ENCODE measurements at regions not wholly inside any gene's neighbourhood (a gene's known extent, or its start where the extent isn't known, plus 50 kb on each side); places are given as distances from the start of the nearest gene placed in this dataset.
"Not testable (repeated sequence)": the region's sequence is repeated elsewhere in the genome, so short reads cannot be mapped to it uniquely, and the experiment has no call there.

- DNase-seq, result no peak
Measured at GRCh38 chr12:40431169-40431568, 206.4 kb downstream of the LRRK2 start.

- no peak for DNase-seq
Measured at GRCh38 chr12:40435251-40435650, 210.5 kb downstream of the LRRK2 start.

- DNase-seq, result no peak
Measured at GRCh38 chr12:40435951-40436350, 211.2 kb downstream of the LRRK2 start.

GRCh38 chr12:40436564-40436963 lies 211.8 kb downstream of the LRRK2 start:
- DNase-seq, result no peak

GRCh38 chr12:40439771-40440492 lies 215.1 kb downstream of the LRRK2 start:
- DNase-seq, result no peak

- DNase-seq, result no peak
Measured at GRCh38 chr12:40444174-40444573, 219.4 kb downstream of the LRRK2 start.

GRCh38 chr12:40446385-40446784 lies 221.6 kb downstream of the LRRK2 start:
- DNase-seq, result no peak

- DNase-seq, result not testable (repeated sequence)
Measured at GRCh38 chr12:40448523-40448922, 223.7 kb downstream of the LRRK2 start.

GRCh38 chr12:40451661-40452060 lies 226.9 kb downstream of the LRRK2 start:
- DNase-seq, result no peak

GRCh38 chr12:40464121-40464520 lies 228.1 kb upstream of the CNTN1 start:
- no peak for DNase-seq

GRCh38 chr12:40469736-40470135 lies 222.5 kb upstream of the CNTN1 start:
- no peak for DNase-seq

- no peak for DNase-seq
Measured at GRCh38 chr12:40473962-40474361, 218.3 kb upstream of the CNTN1 start.

- DNase-seq, result no peak
Measured at GRCh38 chr12:40474630-40475029, 217.6 kb upstream of the CNTN1 start.

GRCh38 chr12:40499856-40500255 lies 192.4 kb upstream of the CNTN1 start:
- no peak for DNase-seq

- no peak for DNase-seq
Measured at GRCh38 chr12:40502322-40502721, 189.9 kb upstream of the CNTN1 start.

- no peak for DNase-seq
Measured at GRCh38 chr12:40505327-40505726, 186.9 kb upstream of the CNTN1 start.

GRCh38 chr12:40508421-40508820 lies 183.8 kb upstream of the CNTN1 start:
- no peak for DNase-seq

GRCh38 chr12:40511341-40511740 lies 180.9 kb upstream of the CNTN1 start:
- no peak for DNase-seq

- no peak for DNase-seq
Measured at GRCh38 chr12:40515041-40515816, 177.0 kb upstream of the CNTN1 start.

GRCh38 chr12:40522837-40523236 lies 169.4 kb upstream of the CNTN1 start:
- DNase-seq, result no peak

- DNase-seq, result no peak
Measured at GRCh38 chr12:40525054-40525453, 167.2 kb upstream of the CNTN1 start.

- DNase-seq, result no peak
Measured at GRCh38 chr12:40534828-40535227, 157.4 kb upstream of the CNTN1 start.

GRCh38 chr12:40551466-40551865 lies 140.8 kb upstream of the CNTN1 start:
- no peak for DNase-seq

- no peak for DNase-seq
Measured at GRCh38 chr12:40552868-40553267, 139.4 kb upstream of the CNTN1 start.

Data from T1000 (cell line).